H9 (cell line): ENCODE measurements at regions not wholly inside any gene's neighbourhood (a gene's known extent, or its start where the extent isn't known, plus 50 kb on each side); places are given as distances from the start of the nearest gene placed in this dataset.

Experiments
- DNase-seq: peaks from one replicate; pipeline ENCODE4 v3.0.0-alpha.2; 2017
- H2AFZ ChIP-seq: one replicate; pipeline ENCODE4 v1.6.1; 2013; ENCODE audit warnings: mild to moderate bottlenecking, low read length, control low read depth, moderate library complexity
- H2AK5ac ChIP-seq: 2 replicates; pipeline ENCODE4 v1.6.1; 2013; ENCODE audit warnings: low read length, control low read depth, mixed read lengths; ENCODE audit not compliant: insufficient read length
- H2BK120ac ChIP-seq: one replicate; pipeline ENCODE4 v1.6.1; 2013; ENCODE audit warnings: low read depth, mild to moderate bottlenecking, low read length, control low read depth, inconsistent platforms; ENCODE audit not compliant: poor library complexity, severe bottlenecking
- H2BK12ac ChIP-seq: 2 replicates; pipeline ENCODE4 v1.6.1; 2013; ENCODE audit warnings: low read length, control low read depth, mixed read lengths, low read depth; ENCODE audit not compliant: insufficient read length
- H2BK15ac ChIP-seq: 2 replicates; pipeline ENCODE4 v1.6.1; 2013; ENCODE audit warnings: low read depth, low read length, control low read depth
- H2BK20ac ChIP-seq: one replicate; pipeline ENCODE4 v1.6.1; 2013; ENCODE audit warnings: low read depth, mild to moderate bottlenecking, low read length, control low read depth, inconsistent platforms; ENCODE audit not compliant: poor library complexity, severe bottlenecking
- H2BK5ac ChIP-seq: 2 replicates; pipeline ENCODE4 v1.6.1; 2013; ENCODE audit warnings: low read length, control low read depth, mixed read lengths; ENCODE audit not compliant: insufficient read length
- H3K14ac ChIP-seq: 2 replicates; pipeline ENCODE4 v1.6.1; 2013; ENCODE audit warnings: low read length, control low read depth; ENCODE audit not compliant: insufficient read depth
- H3K18ac ChIP-seq: 2 replicates; pipeline ENCODE4 v1.6.1; 2013; ENCODE audit warnings: low read depth, mild to moderate bottlenecking, mixed read lengths, low read length, control low read depth; ENCODE audit not compliant: insufficient read length
- H3K23ac ChIP-seq: 2 replicates; pipeline ENCODE4 v1.6.1; 2013; ENCODE audit warnings: low read length, control low read depth, mixed read lengths, low read depth; ENCODE audit not compliant: insufficient read length
- H3K23me2 ChIP-seq: 2 replicates; pipeline ENCODE4 v1.6.1; 2013; ENCODE audit warnings: low read depth, mild to moderate bottlenecking, mixed read lengths, low read length, control low read depth; ENCODE audit not compliant: insufficient read length, poor library complexity, severe bottlenecking
- H3K27ac ChIP-seq: 2 replicates; pipeline ENCODE4 v1.5.1; 2013; ENCODE audit warnings: low read length, control low read depth, mixed read lengths, low read depth; ENCODE audit not compliant: insufficient read length
- H3K27me3 ChIP-seq: 2 replicates; pipeline ENCODE4 v1.6.1; 2013; ENCODE audit warnings: low read length, control low read depth, inconsistent platforms; ENCODE audit not compliant: insufficient read depth
- H3K4ac ChIP-seq: 2 replicates; pipeline ENCODE4 v1.6.1; 2013; ENCODE audit warnings: low read depth, mild to moderate bottlenecking, control low read depth, inconsistent platforms, low read length, moderate library complexity
- H3K4me1 ChIP-seq: 2 replicates; pipeline ENCODE4 v1.6.1; 2013; ENCODE audit warnings: low read length, control low read depth, inconsistent platforms; ENCODE audit not compliant: insufficient read depth
- H3K4me2 ChIP-seq: 2 replicates; pipeline ENCODE4 v1.6.1; 2013; ENCODE audit warnings: low read length, control low read depth, mixed read lengths; ENCODE audit not compliant: insufficient read length, insufficient read depth
- H3K56ac ChIP-seq: 2 replicates; pipeline ENCODE4 v1.6.1; 2013; ENCODE audit warnings: low read depth, mild to moderate bottlenecking, mixed read lengths, low read length, control low read depth; ENCODE audit not compliant: insufficient read length
- H3K79me1 ChIP-seq: 2 replicates; pipeline ENCODE4 v1.6.1; 2013; ENCODE audit warnings: low read depth, mild to moderate bottlenecking, moderate library complexity, low read length, control low read depth, inconsistent platforms; ENCODE audit not compliant: insufficient read depth, poor library complexity, severe bottlenecking
- H3K79me2 ChIP-seq: 2 replicates; pipeline ENCODE4 v1.6.1; 2013; ENCODE audit warnings: low read length, control low read depth, inconsistent platforms; ENCODE audit not compliant: insufficient read depth
- H3K9ac ChIP-seq: 2 replicates; pipeline ENCODE4 v1.6.1; 2013; ENCODE audit warnings: low read length, control low read depth, mixed read lengths; ENCODE audit not compliant: insufficient read length; ENCODE audit errors: extremely low read depth
- H3K9me3 ChIP-seq: one replicate; pipeline ENCODE4 v1.6.1; 2013; ENCODE audit warnings: low read depth, low read length, inconsistent platforms; ENCODE audit not compliant: control insufficient read depth
- H3T11ph ChIP-seq: one replicate; pipeline ENCODE4 v1.6.1; 2013; ENCODE audit warnings: mild to moderate bottlenecking, low read length, control low read depth, inconsistent platforms
- H4K20me1 ChIP-seq: one replicate; pipeline ENCODE4 v1.6.1; 2013; ENCODE audit not compliant: control insufficient read depth, insufficient read length, insufficient read depth
- H4K5ac ChIP-seq: 2 replicates; pipeline ENCODE4 v1.6.1; 2013; ENCODE audit warnings: low read depth, mild to moderate bottlenecking, mixed read lengths, low read length, control low read depth; ENCODE audit not compliant: insufficient read length
- H4K8ac ChIP-seq: replicated peaks from 2 replicates; pipeline ENCODE4 v1.6.1; 2013; ENCODE audit warnings: low read length, control low read depth, mixed read lengths, low read depth; ENCODE audit not compliant: insufficient read length
- H4K91ac ChIP-seq: 2 replicates; pipeline ENCODE4 v1.6.1; 2013; ENCODE audit warnings: low read depth, mild to moderate bottlenecking, moderate library complexity, mixed read lengths, low read length, control low read depth; ENCODE audit not compliant: insufficient read length
- H3K27ac Mint-ChIP-seq, 3 experiments: 2 replicates in 2 of 3; 3 replicates in 1 of 3; pipeline ENCODE4 v1.8.0; 2020 to 2021; ENCODE audit warnings: mixed read lengths in 3 of 3, mild to moderate bottlenecking in 1 of 3, moderate library complexity in 1 of 3
- H3K27me3 Mint-ChIP-seq: 2 replicates; pipeline ENCODE4 v1.8.0; 2021; ENCODE audit warnings: low read depth, mild to moderate bottlenecking, moderate library complexity, mixed read lengths
- H3K36me3 Mint-ChIP-seq, 3 experiments: 2 replicates in 2 of 3; 3 replicates in 1 of 3; pipeline ENCODE4 v1.8.0; 2020 to 2021; ENCODE audit warnings: low read depth in 3 of 3, mixed read lengths in 3 of 3; ENCODE audit not compliant: insufficient read depth in 1 of 3
- H3K4me1 Mint-ChIP-seq, 2 experiments: 2 replicates each; pipeline ENCODE4 v1.8.0; 2020; ENCODE audit warnings: mixed read lengths in 2 of 2
- H3K4me3 Mint-ChIP-seq, 2 experiments: 2 replicates in 1 of 2; 3 replicates in 1 of 2; pipeline ENCODE4 v1.8.0; 2020 to 2021; ENCODE audit warnings: mild to moderate bottlenecking in 2 of 2, mixed read lengths in 2 of 2, moderate library complexity in 1 of 2
- H3K9me3 Mint-ChIP-seq, 2 experiments: 2 replicates in 1 of 2; 3 replicates in 1 of 2; pipeline ENCODE4 v1.8.0; 2020; ENCODE audit warnings: mild to moderate bottlenecking in 2 of 2, mixed read lengths in 2 of 2, moderate library complexity in 1 of 2
- WGBS: extraction: QIAGEN DNeasy Blood & Tissue Kit; methylation state at CpG from one replicate; pipeline ENCODE4 v1.1.7; 2013; ENCODE audit warnings: missing lambda C conversion rate, low lambda C conversion rate, mixed read lengths; ENCODE audit not compliant: insufficient read length; ENCODE audit errors: extremely low coverage; 5-methylcytosine and 5-hydroxymethylcytosine counted together
- TF ChIP-seq, protein P1 (sequence below): fragments of 200-600 bp; sonication (generic); conservative IDR thresholded peaks from 3 replicates; pipeline ENCODE4 v1.8.0; 2021; ENCODE audit warnings: antibody characterized with exemption, mild to moderate bottlenecking

DNA sequence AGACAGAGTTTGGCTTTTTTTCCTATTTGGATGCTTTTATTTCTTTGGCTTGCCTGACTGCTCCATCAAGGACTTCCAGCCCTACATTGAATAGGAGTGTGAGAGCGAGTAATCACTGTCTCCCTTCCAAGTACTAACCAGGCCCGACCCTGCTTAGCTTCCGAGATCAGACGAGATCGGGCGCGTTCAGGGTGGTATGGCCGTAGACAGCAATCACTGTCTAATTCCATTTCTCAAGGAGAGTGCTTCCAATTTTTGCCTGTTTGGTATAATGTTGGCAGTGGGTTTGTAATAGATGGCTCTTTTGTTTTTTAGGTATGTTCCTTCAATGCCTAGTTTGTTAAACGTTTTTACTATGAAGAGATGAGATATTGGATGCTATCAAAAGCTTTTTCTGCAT lies 125.0 kb upstream of the PEX5L start:
- no peak overlapping the region for H2AFZ ChIP-seq
- no peak overlapping the region for H3K18ac ChIP-seq
- no peak overlapping the region for H2BK15ac ChIP-seq
- no peak overlapping the region for H4K91ac ChIP-seq
- peaks cover 7 to 8% of the 10 kb centered on the region in 2 experiments; a peak in 4 of 5 replicates for H3K9me3 Mint-ChIP-seq
- no peak overlapping the region for H3K4ac ChIP-seq
- H3K79me2 ChIP-seq, result no peaks in the 10 kb centered on the region
- no peak overlapping the region for H3T11ph ChIP-seq
- H3K23me2 ChIP-seq, result no peaks in the 10 kb centered on the region
- no peak overlapping the region for H2AK5ac ChIP-seq
- no peaks in the 10 kb centered on the region for H3K27me3 ChIP-seq
- H3K27ac ChIP-seq, result no peak overlapping the region
- H2BK20ac ChIP-seq, result no peak overlapping the region
- no peak overlapping the region for H3K4me3 Mint-ChIP-seq
- no peak overlapping the region for H2BK12ac ChIP-seq
- H3K56ac ChIP-seq, result no peak overlapping the region
- H3K14ac ChIP-seq, result no peak overlapping the region
- H3K9ac ChIP-seq, result no peak overlapping the region
- no peaks in the 10 kb centered on the region for H4K20me1 ChIP-seq
- TF ChIP-seq, protein P1, sequence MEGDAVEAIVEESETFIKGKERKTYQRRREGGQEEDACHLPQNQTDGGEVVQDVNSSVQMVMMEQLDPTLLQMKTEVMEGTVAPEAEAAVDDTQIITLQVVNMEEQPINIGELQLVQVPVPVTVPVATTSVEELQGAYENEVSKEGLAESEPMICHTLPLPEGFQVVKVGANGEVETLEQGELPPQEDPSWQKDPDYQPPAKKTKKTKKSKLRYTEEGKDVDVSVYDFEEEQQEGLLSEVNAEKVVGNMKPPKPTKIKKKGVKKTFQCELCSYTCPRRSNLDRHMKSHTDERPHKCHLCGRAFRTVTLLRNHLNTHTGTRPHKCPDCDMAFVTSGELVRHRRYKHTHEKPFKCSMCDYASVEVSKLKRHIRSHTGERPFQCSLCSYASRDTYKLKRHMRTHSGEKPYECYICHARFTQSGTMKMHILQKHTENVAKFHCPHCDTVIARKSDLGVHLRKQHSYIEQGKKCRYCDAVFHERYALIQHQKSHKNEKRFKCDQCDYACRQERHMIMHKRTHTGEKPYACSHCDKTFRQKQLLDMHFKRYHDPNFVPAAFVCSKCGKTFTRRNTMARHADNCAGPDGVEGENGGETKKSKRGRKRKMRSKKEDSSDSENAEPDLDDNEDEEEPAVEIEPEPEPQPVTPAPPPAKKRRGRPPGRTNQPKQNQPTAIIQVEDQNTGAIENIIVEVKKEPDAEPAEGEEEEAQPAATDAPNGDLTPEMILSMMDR, result no peak
- DNase-seq, result no peak
- H4K8ac ChIP-seq, result no peak overlapping the region
- no peak overlapping the region for H4K5ac ChIP-seq
- no peaks in the 10 kb centered on the region for H3K27me3 Mint-ChIP-seq
- no peak overlapping the region for H3K27ac Mint-ChIP-seq
- no peaks in the 10 kb centered on the region; the same call in 1 of the 2 replicates for H3K4me1 ChIP-seq
- H2BK120ac ChIP-seq, result no peak overlapping the region
- no peak overlapping the region for H2BK5ac ChIP-seq
- no peak overlapping the region for H3K23ac ChIP-seq
- H3K4me2 ChIP-seq, result no peak overlapping the region
- no peaks in the 10 kb centered on the region for H3K79me1 ChIP-seq
- no peaks in the 10 kb centered on the region for H3K9me3 ChIP-seq
- no CpG with 5 or more reads among the region's 9 CpGs for WGBS
- H3K4me1 Mint-ChIP-seq, result peaks cover 5% of the 10 kb centered on the region in 2 experiments; a peak in 3 of 4 replicates
- H3K36me3 Mint-ChIP-seq, result peaks cover 2 to 12% (median 2%) of the 10 kb centered on the region in 3 experiments; a peak in 5 of 7 replicates
